Upper lobe of right lung (tissue), 1 donor: ENCODE measurements at regions not wholly inside any gene's neighbourhood (a gene's known extent, or its start where the extent isn't known, plus 50 kb on each side); places are given as distances from the start of the nearest gene placed in this dataset.

ENCODE experiments used
- ATAC-seq: fragments of 200-7000 bp; cut with Tn5 transposase; one replicate; pipeline ENCODE4 v1.9.1; 2020; ENCODE audit warnings: mild to moderate bottlenecking, moderate library complexity
- DNase-seq: peaks from one replicate; pipeline ENCODE4 v3.0.0-alpha.2; 2020
- H3K27ac ChIP-seq: fragments of 200-600 bp; one replicate; pipeline ENCODE4 v1.8.0; 2022
- H3K27me3 ChIP-seq: fragments of 200-600 bp; one replicate; pipeline ENCODE4 v1.8.0; 2022; ENCODE audit warnings: mild to moderate bottlenecking
- H3K36me3 ChIP-seq: fragments of 200-600 bp; one replicate; pipeline ENCODE4 v1.8.0; 2022
- H3K4me1 ChIP-seq: fragments of 200-600 bp; one replicate; pipeline ENCODE4 v1.8.0; 2022
- H3K4me3 ChIP-seq: fragments of 200-600 bp; one replicate; pipeline ENCODE4 v1.8.0; 2022; ENCODE audit warnings: mild to moderate bottlenecking
- H3K9me3 ChIP-seq: fragments of 200-600 bp; one replicate; pipeline ENCODE4 v1.8.0; 2022
- CTCF ChIP-seq: fragments of 200-600 bp; IDR thresholded peaks from one replicate; pipeline ENCODE4 v1.8.0; 2022; ENCODE audit warnings: antibody characterized with exemption
- intact Hi-C: fragments of 100-400 bp; cut with DNase I; formaldehyde crosslinking; loops from one replicate; pipeline ENCODE4 v1.11.0; 2022
- donor health status: DM: no; HTN: yes; CAD: no; lungs with severe emphysema.

- H3K4me1 ChIP-seq, result no peaks in the 10 kb centered on the region
- no peaks in the 10 kb centered on the region for H3K36me3 ChIP-seq
- no peak for TF ChIP-seq CTCF
- no peaks in the 10 kb centered on the region for H3K9me3 ChIP-seq
- H3K27ac ChIP-seq, result no peak overlapping the region
- no peak overlapping the region for H3K4me3 ChIP-seq
- intact Hi-C loops, result no loop called here
- H3K27me3 ChIP-seq, result no peaks in the 10 kb centered on the region
- no peak for DNase-seq
- ATAC-seq, result peak; percentile 46
These were observed 58.0 kb upstream of the RAB3GAP2 start for GRCh38 chr1:220330265-220330664.

DNA sequence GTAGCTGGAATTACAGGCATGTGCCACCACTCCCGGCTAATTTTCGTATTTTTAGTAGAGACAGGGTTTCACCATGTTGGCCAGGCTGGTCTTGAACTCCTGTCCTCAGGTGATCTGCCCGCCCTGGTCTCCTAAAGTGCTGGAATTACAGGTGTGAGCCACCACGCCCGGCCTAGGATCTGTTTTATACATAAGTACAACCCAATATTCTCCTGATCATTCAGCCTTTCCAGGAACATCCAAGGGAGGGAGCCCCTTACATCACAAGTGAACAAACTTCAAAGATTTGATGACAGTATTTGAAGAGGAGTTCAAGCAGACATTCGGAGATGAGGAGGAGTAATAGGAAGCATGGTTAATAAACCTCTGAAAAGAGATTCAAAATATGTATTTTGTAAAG is 54.9 kb upstream of the RAB3GAP2 start:
- Histone ChIP-seq H3K4me1 (no peaks in the 10 kb centered on the region), H3K36me3 (no peaks in the 10 kb centered on the region), H3K27ac (no peak overlapping the region), H3K27me3 (peaks cover 9% of the 10 kb centered on the region), H3K9me3 (no peaks in the 10 kb centered on the region), H3K4me3 (no peak overlapping the region)
- intact Hi-C loops, result no loop called here
- TF ChIP-seq CTCF, result no peak
- DNase-seq, result no peak
- ATAC-seq, result no peak

DNA sequence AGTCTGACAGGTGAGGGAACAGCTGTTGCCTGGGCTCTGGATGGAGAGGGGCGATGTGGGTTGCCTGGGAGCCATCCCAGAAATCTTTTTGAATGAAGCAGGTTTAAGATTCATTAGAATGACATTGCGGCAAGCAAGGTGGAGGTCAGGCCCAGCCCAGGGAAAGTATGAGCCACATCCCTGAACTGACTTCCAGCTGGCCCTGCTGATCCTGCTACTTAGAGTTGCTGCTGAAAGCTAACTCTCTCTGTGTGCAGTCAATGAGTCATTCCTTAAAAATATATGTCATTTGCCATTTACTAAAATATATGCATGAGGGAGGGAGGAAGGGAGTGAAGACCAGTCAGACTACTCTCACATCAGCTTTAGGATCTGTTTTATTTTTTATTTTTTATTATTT is 54.3 kb upstream of the RAB3GAP2 start:
- intact Hi-C loops, result no loop called here
- H3K4me1 ChIP-seq, result no peaks in the 10 kb centered on the region
- no peaks in the 10 kb centered on the region for H3K9me3 ChIP-seq
- peaks cover 9% of the 10 kb centered on the region for H3K27me3 ChIP-seq
- DNase-seq (no peak), ATAC-seq (no peak)
- no peak for TF ChIP-seq CTCF
- H3K27ac ChIP-seq, result no peak overlapping the region
- no peaks in the 10 kb centered on the region for H3K36me3 ChIP-seq
- H3K4me3 ChIP-seq, result no peak overlapping the region

DNA sequence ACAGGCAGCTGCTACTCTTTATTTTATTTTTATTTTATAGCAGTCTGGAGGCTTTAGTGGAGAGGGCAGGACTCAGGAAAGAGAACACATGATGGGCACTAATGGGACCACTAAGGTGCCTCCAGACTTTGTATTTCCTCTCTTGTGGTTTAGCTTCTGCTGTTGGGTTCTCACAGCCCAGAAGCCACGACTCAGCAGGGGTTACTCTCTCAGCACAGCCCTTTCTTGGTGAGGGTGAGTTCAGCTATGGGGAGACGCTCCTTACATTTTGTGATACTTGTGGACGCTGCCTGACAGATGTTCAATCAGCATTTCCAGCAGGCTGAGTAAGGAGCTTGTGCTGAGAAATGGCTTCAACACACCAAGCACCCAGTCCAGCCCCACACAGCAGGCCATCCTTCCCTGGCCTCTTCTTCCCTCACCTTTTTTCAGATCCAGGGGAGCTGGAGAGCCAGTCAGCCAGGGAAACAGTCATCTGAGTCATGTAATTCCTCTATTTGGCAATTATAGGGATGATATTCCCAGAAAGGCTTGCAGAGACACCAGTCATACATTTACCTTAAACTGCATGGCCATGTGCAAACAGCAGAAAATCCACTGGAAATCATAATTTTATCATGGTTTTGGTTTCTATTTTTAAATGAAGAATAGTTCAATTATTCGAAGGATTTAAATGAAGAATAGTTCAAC is 53.2 kb upstream of the RAB3GAP2 start:
- no peak for TF ChIP-seq CTCF
- H3K4me1 ChIP-seq, result no peaks in the 10 kb centered on the region
- intact Hi-C loops, result no loop called here
- no peaks in the 10 kb centered on the region for H3K36me3 ChIP-seq
- DNase-seq (no peak), ATAC-seq (no peak)
- no peak overlapping the region for H3K4me3 ChIP-seq
- peaks cover 9% of the 10 kb centered on the region for H3K27me3 ChIP-seq
- H3K9me3 ChIP-seq, result no peaks in the 10 kb centered on the region
- H3K27ac ChIP-seq, result no peak overlapping the region

DNA sequence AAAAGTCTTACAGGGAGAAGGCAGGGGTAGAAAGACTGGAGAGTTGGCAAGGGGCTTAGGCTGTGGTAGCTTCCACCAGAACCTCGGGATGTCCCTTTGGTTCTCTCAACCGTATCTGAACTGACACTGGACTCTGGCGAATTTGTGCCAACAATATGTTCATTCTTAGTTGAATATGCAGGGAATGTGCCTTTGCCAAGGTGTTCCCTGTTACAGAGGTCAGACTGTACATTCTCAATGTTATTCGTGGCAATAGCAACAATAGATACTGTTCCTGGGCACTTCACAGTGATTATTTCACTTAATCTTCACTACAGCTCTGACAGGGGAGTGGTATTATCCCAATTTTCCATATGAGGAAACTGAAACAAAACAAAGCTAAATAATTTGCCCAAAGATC is 51.5 kb upstream of the RAB3GAP2 start:
- Histone ChIP-seq H3K4me1 (no peaks in the 10 kb centered on the region), H3K36me3 (no peaks in the 10 kb centered on the region), H3K27ac (no peak overlapping the region), H3K4me3 (no peak overlapping the region), H3K9me3 (no peaks in the 10 kb centered on the region), H3K27me3 (peaks cover 9% of the 10 kb centered on the region)
- intact Hi-C loops, result no loop called here
- no peak for TF ChIP-seq CTCF
- DNase-seq, result no peak
- no peak for ATAC-seq

DNA sequence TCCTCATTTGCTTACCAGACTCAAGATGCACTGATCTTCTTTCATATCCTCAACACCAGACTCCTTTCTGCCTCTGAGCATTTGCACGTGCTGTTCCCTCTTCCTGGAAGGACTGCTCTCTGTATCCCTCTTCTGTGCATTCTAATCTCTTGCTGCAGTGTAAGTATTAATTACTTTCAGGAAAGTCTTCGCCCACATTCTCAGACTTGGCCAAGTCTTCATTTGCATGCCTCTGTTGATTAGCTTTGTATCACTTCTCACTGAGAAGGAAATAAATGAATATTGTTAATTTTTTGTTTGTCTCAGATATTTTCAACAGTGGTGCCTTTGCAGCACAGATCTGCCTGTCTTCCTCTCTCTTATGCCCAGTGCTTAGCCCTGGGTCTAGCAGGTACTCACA is 50.3 kb upstream of the RAB3GAP2 start:
- ATAC-seq (no peak), DNase-seq (no peak)
- Histone ChIP-seq H3K4me1 (no peaks in the 10 kb centered on the region), H3K36me3 (no peaks in the 10 kb centered on the region), H3K27me3 (peaks cover 9% of the 10 kb centered on the region), H3K9me3 (no peaks in the 10 kb centered on the region), H3K4me3 (no peak overlapping the region), H3K27ac (no peak overlapping the region)
- TF ChIP-seq CTCF, result no peak
- intact Hi-C loops, result no loop called here
